Activated CD4-positive, CD25-positive, alpha-beta regulatory T cell treated with anti-CD3 and anti-CD28 coated beads, Interleukin-2, amount 50 U/mL, for 24 hours (primary cell): ENCODE measurements at regions not wholly inside any gene's neighbourhood (a gene's known extent, or its start where the extent isn't known, plus 50 kb on each side); places are given as distances from the start of the nearest gene placed in this dataset.
"Not testable (repeated sequence)": the region's sequence is repeated elsewhere in the genome, so short reads cannot be mapped to it uniquely, and the experiment has no call there.

ENCODE experiments used
- ATAC-seq, 2 donors: fragments of 150-1000 bp; cut with Tn5 transposase; one replicate each; pipeline ENCODE4 v1.10.0; 2021; ENCODE audit warnings: mild to moderate bottlenecking in 1 of 2, moderate library complexity in 1 of 2

- ATAC-seq: no peak
Observed at GRCh38 chr4:117700111-117700892, 334.0 kb upstream of the NDST3 start.

GRCh38 chr4:117702353-117702752 is 331.9 kb upstream of the NDST3 start:
- no peak for ATAC-seq

- ATAC-seq: no peak
Observed at GRCh38 chr4:117704721-117705120, 329.6 kb upstream of the NDST3 start.

- ATAC-seq: no peak
Observed at GRCh38 chr4:117740736-117741135, 293.6 kb upstream of the NDST3 start.

- ATAC-seq: not testable (repeated sequence)
Observed at GRCh38 chr4:117745379-117745778, 288.9 kb upstream of the NDST3 start.

- no peak for ATAC-seq
Observed at GRCh38 chr4:117755438-117755837, 278.8 kb upstream of the NDST3 start.

GRCh38 chr4:117768610-117769009 is 265.7 kb upstream of the NDST3 start:
- ATAC-seq: no peak

- ATAC-seq: no peak
Observed at GRCh38 chr4:117770269-117771102, 263.8 kb upstream of the NDST3 start.

- no peak for ATAC-seq
Observed at GRCh38 chr4:117771647-117772337, 262.5 kb upstream of the NDST3 start.

- ATAC-seq: no peak
Observed at GRCh38 chr4:117773064-117773936, 261.0 kb upstream of the NDST3 start.

- no peak for ATAC-seq
Observed at GRCh38 chr4:117777721-117778120, 256.6 kb upstream of the NDST3 start.

GRCh38 chr4:117783716-117784115 is 250.6 kb upstream of the NDST3 start:
- ATAC-seq: no peak

GRCh38 chr4:117784266-117784665 is 250.0 kb upstream of the NDST3 start:
- ATAC-seq: no peak

GRCh38 chr4:117786566-117786965 is 247.7 kb upstream of the NDST3 start:
- ATAC-seq: no peak

- no peak for ATAC-seq
Observed at GRCh38 chr4:117793845-117794480, 240.3 kb upstream of the NDST3 start.

GRCh38 chr4:117796677-117797076 is 237.6 kb upstream of the NDST3 start:
- ATAC-seq: no peak

GRCh38 chr4:117800636-117801035 is 233.7 kb upstream of the NDST3 start:
- no peak for ATAC-seq

GRCh38 chr4:117801756-117802155 is 232.5 kb upstream of the NDST3 start:
- ATAC-seq: no peak

- no peak for ATAC-seq
Observed at GRCh38 chr4:117811731-117812130, 222.6 kb upstream of the NDST3 start.

GRCh38 chr4:117814277-117815246 is 219.7 kb upstream of the NDST3 start:
- no peak for ATAC-seq

GRCh38 chr4:117817301-117817700 is 217.0 kb upstream of the NDST3 start:
- no peak for ATAC-seq
